MG63 (cell line): ENCODE measurements at regions not wholly inside any gene's neighbourhood (a gene's known extent, or its start where the extent isn't known, plus 50 kb on each side); places are given as distances from the start of the nearest gene placed in this dataset.

Experiments used
- DNase-seq: peaks from one replicate; pipeline ENCODE4 v3.0.0-alpha.2; 2020
- H3K27me3 ChIP-seq: fragments of 250-450 bp; sonication (Bioruptor Pico); 2 replicates; pipeline ENCODE4 v1.5.1; 2020; ENCODE audit warnings: mild to moderate bottlenecking, moderate library complexity
- H3K36me3 ChIP-seq: fragments of 250-450 bp; sonication (Bioruptor Pico); 2 replicates; pipeline ENCODE4 v1.5.1; 2020; ENCODE audit warnings: mild to moderate bottlenecking, moderate library complexity
- H3K4me3 ChIP-seq: fragments of 250-450 bp; sonication (Bioruptor Pico); 2 replicates; pipeline ENCODE4 v1.5.1; 2020; ENCODE audit warnings: mild to moderate bottlenecking, moderate library complexity
- H3K9me3 ChIP-seq: fragments of 250-450 bp; sonication (Bioruptor Pico); 2 replicates; pipeline ENCODE4 v1.5.1; 2020; ENCODE audit warnings: mild to moderate bottlenecking, moderate library complexity

DNA sequence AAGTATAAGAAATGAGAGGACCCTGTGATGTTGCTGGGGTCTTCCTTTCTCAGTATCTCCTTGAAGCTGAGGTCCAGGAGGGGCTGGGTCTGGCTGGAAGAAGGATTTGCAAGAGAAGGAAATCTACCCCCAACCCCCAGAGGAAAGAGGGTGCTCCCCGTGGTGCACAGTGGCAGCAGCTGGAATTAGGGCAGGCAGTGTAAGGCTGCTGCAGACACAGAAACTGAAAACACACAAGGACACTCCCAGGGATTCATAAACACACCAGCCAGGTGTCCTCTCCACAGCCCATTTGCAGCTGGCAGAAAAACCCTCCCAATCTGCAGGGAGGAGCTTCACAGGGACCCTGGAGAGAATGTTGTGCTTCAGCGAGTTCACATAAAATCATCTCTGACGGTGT lies 297.2 kb downstream of the CDH26 start:
- DNase-seq, result no peak
- Histone ChIP-seq H3K27me3 (no peaks in the 10 kb centered on the region), H3K4me3 (no peak overlapping the region), H3K36me3 (no peaks in the 10 kb centered on the region), H3K9me3 (no peaks in the 10 kb centered on the region)

DNA sequence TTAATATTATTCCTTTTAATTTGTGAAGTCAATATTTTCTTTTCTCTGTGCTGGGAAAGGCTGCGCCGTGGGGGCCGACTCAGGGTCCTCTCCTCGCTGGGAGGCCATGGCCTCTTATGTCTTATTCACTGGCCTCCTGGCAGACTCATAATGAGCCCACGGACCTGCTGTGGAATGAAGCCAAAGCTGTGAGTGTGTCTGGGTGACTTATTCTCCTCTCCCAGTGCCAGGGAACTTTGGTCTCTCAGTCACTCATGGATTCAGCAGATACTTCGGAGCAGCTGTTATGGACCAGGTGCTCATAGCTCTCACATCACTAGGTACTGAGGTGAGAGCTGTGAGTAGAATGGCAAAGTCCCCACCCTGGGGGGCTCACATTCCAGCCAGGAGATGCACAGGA lies 297.6 kb downstream of the CDH26 start:
- DNase-seq, result peak; percentile 44

DNA sequence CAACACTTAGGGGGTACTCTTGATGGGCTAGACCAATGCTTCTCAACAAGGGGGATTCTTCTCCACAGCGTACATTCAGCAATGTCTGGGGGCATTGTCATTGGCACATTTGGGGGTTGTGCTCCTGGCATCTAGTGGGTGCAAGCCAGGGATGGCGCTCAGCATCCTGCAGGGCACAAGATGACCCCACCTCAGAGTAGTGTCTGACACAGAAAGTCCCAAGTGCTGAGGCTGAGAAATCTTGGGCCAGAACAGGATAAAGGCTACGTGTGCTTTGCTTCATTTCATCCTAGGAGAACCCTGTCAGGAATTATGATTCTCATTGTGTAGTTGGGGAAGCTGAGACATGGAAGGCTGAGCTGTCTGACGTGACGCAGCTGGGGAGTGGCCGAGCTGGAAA lies 298.6 kb downstream of the CDH26 start:
- no peak for DNase-seq
- no peak overlapping the region for H3K4me3 ChIP-seq
- H3K9me3 ChIP-seq, result no peaks in the 10 kb centered on the region
- no peaks in the 10 kb centered on the region for H3K27me3 ChIP-seq
- no peaks in the 10 kb centered on the region for H3K36me3 ChIP-seq

More for the DNA sequence above, 297.6 kb downstream of the CDH26 start:
- no peaks in the 10 kb centered on the region for H3K9me3 ChIP-seq
- H3K4me3 ChIP-seq, result no peak overlapping the region
- no peaks in the 10 kb centered on the region for H3K36me3 ChIP-seq
- H3K27me3 ChIP-seq, result no peaks in the 10 kb centered on the region

DNA sequence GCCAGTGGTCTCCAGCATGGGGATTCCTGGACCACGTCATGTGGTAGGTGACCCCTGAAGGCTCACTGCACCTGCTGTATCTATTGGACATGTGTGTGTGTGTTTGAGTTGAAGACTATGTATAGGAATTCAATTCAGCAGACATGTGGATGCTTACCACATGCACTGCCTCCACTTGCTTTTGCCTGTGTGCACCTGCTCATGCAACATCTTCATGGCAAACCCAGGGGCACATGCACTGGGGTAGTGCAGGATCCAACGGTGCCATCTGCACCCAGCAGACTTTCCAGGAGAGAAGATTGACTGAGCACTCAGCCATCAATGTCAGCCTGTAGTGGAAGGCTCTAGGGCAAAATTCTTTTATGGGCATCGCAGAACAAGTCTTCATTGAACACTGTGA lies 299.4 kb downstream of the CDH26 start:
- no peaks in the 10 kb centered on the region for H3K27me3 ChIP-seq
- DNase-seq, result no peak
- H3K4me3 ChIP-seq, result no peak overlapping the region
- H3K9me3 ChIP-seq, result no peaks in the 10 kb centered on the region
- H3K36me3 ChIP-seq, result no peaks in the 10 kb centered on the region

DNA sequence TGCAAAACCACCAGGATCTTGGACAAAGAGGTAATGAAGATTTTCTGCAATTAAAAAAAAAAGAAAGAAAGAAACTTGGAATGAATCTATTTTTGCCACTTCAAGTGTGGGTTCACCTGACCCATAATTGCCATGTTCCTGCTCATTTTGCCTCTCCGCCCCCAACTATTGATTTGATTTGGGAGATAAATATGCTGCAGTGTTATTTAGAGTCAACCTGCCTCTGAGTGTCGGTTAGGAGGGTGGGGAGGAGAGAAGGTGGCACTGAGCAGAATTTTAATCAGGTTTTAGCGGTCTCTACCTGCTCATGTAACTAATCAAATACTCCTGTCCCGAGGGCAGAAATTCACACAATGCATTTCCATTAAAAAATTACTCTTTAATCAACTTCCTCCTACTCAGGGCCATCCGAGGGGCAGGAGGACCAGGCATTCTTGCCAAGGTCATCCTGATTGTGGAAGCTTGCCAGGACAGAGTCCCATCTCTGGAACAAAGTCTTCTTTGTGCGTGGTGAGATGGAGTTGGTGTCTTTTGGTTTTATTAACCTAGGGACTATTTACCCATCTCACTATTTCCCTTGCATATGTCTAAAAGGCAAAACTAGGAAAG lies 300.1 kb downstream of the CDH26 start:
- no peaks in the 10 kb centered on the region for H3K27me3 ChIP-seq
- no peak overlapping the region for H3K4me3 ChIP-seq

DNA sequence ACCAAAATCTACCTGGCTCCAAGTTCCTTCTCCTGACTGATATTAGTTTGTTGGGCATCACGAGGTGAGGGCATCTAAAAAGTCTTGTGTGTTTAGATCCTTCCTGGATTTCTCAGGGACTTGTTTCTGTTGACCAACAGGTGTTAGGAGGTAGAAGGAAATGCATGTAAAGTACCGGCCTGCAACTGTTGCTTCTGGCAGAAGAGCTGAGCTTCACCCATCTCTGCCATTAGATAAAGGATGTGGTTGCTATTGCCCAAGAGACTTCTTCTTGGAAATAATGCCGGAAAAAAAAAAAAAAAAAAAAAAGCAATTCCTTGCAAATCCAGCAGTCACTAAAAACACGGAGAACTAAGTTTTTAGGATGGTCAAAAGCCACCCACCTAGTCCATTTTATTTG lies 303.1 kb downstream of the CDH26 start:
- no peak for DNase-seq
- Histone ChIP-seq H3K27me3 (0 out of 2 replicates have a peak, but pooled peaks cover 2% of the 10 kb centered on the region), H3K9me3 (no peaks in the 10 kb centered on the region), H3K36me3 (no peaks in the 10 kb centered on the region), H3K4me3 (no peak overlapping the region)

More for the DNA sequence above, 300.1 kb downstream of the CDH26 start:
- no peaks in the 10 kb centered on the region for H3K36me3 ChIP-seq
- DNase-seq, result no peak
- H3K9me3 ChIP-seq, result no peaks in the 10 kb centered on the region

DNA sequence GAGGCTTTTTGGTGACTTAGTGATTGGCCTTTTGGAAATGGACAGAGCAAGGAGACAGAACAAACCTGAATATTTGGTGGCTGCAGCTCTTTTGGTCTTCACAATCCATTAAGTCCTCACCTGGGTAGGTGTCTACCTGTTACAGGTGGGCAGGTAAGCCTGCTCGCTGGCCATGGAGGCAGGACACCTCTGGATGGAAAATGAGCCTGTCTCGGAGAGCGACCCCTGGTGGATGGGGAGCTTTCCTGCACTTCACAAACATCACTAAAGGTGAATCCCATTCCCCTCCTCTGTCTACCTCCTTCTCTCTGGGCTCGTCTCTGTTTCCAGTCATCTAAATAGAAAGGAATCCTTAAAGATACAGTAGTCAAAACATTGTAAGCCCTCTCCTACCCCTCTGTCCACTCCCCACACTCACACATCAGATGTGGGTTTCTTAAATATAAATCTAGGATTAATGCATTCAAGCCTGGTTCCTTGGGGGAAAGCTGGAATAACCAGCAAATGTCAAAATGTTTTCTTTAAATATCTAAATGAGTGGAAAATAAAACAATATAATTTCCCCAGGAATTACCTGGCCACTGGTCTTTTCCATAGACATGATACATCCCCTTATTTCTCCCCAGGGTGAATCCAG lies 304.9 kb downstream of the CDH26 start:
- Histone ChIP-seq H3K36me3 (no peaks in the 10 kb centered on the region), H3K4me3 (no peak overlapping the region), H3K27me3 (0 out of 2 replicates have a peak, but pooled peaks cover 2% of the 10 kb centered on the region), H3K9me3 (no peaks in the 10 kb centered on the region)
- DNase-seq, result no peak

DNA sequence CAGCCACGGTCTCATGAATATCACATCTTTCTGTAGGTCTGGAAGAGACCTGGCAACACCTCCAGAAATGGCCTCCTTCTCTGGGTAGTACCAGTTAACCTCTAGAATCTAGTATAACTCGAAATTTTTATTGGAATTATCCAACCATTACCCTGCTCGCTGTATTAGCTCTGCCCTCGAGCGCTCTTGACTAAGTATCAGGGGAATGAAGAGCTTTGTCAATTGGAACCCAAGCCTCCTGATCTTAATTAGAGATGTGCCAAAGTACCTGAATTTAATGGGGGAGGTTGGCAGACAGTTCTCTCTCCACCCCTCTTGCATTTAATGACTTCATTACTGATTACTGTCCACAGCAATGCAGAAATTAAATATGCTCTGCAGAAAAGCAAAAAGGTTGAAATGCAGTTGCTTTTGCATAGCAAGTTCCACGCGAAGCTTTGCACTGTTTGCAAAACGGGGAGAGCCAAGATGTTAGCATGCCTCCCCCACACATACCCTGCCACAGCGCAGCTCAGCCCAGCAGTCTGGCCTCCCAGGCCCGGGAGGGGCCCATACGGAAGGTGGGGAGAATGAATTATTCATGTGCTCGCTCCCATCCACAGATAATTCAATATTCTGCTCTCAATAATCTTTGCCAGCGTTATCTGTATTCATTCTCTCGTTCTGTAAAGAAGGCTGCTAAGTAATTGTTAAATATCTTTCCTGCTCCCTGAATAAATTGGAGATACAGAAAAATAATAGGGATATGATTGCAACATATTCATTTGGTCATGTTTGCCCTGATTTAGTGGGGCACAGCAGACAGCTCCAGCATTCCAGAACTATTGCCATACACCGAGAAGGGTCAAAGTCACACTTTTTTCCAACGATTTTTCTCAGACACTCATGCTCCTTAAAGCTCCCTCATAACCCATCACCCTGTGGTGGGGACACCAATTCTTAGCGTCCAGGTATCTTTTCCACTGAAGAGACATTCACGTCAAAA lies 305.8 kb downstream of the CDH26 start:
- no peak for DNase-seq

DNA sequence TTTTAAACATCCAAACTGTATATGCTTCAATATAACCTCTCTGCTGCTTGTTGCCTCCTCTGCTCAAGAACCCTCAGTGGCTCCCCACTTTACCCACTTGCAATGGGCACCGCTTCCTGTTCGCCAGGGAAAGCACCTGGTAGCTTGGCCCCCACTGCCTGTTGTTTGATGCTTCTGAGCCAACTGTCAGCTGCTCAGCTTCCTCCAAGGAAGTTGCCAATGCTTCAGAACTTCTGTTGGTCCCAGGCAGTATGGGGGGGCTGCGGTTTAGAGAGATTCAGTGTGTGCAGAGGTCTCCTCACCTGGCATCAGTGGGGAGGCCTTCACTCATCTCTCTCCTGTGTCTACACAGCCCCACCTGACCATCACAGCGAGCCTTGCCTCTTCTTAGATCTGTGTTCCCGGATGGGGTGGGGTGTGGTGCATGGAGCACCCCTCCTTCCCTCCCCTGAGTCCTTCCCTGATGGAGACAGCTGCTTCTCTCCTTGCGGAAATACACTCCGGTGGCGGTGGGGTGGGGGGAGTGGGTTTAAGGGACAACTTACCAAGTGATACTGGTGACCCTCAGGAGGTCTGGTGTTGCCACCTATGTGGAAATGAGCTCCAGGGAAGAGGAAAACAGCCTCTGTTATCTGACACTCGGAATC lies 308.1 kb downstream of the CDH26 start:
- no peaks in the 10 kb centered on the region for H3K9me3 ChIP-seq

More for the DNA sequence above, 305.8 kb downstream of the CDH26 start:
- Histone ChIP-seq H3K27me3 (0 out of 2 replicates have a peak, but pooled peaks cover 2% of the 10 kb centered on the region), H3K4me3 (no peak overlapping the region), H3K9me3 (no peaks in the 10 kb centered on the region), H3K36me3 (no peaks in the 10 kb centered on the region)

DNA sequence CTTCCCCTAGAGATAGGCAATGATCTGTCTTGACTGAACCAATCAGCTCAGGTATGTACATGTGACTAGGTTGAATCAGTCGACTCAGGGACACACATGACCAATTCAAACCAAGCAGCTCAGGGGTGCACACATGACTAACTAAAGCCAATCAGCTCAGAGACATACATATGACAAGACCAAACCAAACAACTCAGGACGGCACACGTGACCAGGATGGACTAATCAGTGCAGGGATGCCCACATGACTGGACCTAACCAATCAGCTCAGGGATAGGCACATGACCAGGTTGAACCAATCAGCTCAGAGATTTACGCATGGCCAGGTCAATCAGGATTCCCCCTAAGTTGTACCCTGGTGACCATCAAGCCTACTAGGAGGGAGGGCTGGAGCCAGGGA lies 310.3 kb downstream of the CDH26 start:
- no peak for DNase-seq
- no peaks in the 10 kb centered on the region for H3K36me3 ChIP-seq
- no peak overlapping the region for H3K4me3 ChIP-seq
- H3K27me3 ChIP-seq, result 0 out of 2 replicates have a peak, but pooled peaks cover 4% of the 10 kb centered on the region
- H3K9me3 ChIP-seq, result no peaks in the 10 kb centered on the region

More for the DNA sequence above, 308.1 kb downstream of the CDH26 start:
- Histone ChIP-seq H3K36me3 (no peaks in the 10 kb centered on the region), H3K27me3 (0 out of 2 replicates have a peak, but pooled peaks cover 2% of the 10 kb centered on the region), H3K4me3 (no peak overlapping the region)
- DNase-seq, result no peak

DNA sequence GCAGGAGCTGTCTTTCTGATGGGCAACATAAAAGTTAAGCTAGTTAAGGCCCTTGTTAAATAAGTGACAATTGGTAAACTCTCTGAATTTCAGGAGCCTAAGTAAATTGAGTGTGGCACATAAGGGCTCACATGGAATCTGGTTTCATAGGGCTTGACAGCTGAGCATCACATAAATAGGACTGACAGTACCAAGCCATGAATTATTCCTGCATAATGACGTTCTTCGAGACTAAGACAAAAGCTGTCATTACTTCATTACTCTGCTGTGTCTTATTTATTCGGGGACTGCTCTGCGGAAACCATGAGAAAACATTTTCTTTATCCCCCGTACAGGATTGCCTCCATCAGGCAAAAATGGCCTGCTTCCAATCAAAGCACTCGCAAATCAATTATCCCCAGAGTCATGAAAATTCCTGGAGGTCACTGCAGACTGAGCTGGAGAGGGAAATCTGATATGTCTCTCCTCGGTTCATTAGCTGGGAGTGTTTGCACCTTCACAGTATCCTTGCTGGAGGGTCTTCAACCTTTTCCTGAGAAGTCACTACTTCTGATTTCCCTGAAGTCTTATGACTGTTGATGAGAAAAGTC lies 311.4 kb downstream of the CDH26 start:
- 0 out of 2 replicates have a peak, but pooled peaks cover 4% of the 10 kb centered on the region for H3K27me3 ChIP-seq
- H3K4me3 ChIP-seq, result no peak overlapping the region
- H3K9me3 ChIP-seq, result no peaks in the 10 kb centered on the region
- DNase-seq, result no peak
- H3K36me3 ChIP-seq, result no peaks in the 10 kb centered on the region

DNA sequence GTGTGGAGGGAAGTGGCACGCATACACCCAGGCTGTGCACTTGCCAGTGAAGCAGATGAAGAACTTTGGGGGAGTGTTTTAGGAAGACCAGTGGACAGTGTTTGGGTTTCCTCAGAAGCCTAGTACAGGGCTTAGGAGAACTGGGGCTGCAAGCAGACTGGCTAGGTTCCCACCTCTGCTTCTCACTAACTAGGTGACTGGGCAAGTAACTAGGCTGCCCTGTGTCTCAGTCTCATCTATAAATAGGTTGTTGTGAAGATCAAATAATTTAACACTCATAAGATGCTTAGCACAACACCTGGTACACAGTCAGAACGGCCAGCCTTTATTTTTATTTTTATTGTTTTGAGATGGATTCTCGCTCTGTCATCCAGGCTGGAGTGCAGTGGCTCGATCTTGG lies 312.1 kb downstream of the CDH26 start:
- no peak for DNase-seq

DNA sequence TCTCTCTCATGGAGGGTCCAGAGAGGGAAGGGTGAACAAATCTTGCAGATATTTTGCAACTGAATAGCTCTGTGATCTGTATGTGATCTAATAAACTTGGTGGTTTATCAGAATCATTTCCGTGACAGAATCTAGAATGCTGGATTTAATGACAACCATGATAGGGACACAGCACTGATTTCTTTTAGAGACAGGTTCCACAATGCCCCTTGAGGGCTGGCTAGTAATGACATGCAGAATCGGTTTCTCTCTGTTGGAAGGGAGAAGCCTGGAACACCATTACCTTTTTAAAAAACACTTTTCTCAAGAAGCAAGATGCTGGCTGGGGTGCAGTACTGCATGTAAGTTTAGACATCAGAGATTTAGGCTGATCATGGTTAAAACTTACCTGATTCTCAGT lies 313.4 kb downstream of the CDH26 start:
- Histone ChIP-seq H3K9me3 (no peaks in the 10 kb centered on the region), H3K27me3 (0 out of 2 replicates have a peak, but pooled peaks cover 3% of the 10 kb centered on the region), H3K4me3 (no peak overlapping the region), H3K36me3 (no peaks in the 10 kb centered on the region)
- DNase-seq, result no peak

More for the DNA sequence above, 312.1 kb downstream of the CDH26 start:
- Histone ChIP-seq H3K36me3 (no peaks in the 10 kb centered on the region), H3K4me3 (no peak overlapping the region), H3K27me3 (0 out of 2 replicates have a peak, but pooled peaks cover 4% of the 10 kb centered on the region), H3K9me3 (no peaks in the 10 kb centered on the region)

DNA sequence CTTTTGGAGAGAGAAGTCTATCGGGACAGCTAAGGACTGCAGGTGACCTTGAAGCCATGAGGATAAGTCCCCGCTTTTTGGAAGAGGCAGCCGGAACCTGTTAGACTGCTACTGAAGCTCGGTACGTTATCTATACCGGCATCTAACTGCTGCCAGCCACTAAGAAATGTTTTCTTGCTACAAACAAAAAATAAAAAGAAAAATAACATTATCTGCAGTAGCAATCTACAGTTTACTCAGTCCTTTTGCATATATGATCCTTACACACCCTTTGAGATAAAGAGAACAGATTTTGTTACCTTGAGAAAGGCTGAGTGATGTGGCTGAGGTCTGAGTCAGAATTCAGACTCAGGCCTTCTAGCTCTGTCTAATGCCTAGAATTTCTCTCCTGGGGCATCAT lies 314.6 kb downstream of the CDH26 start:
- Histone ChIP-seq H3K4me3 (no peak overlapping the region), H3K27me3 (0 out of 2 replicates have a peak, but pooled peaks cover 3% of the 10 kb centered on the region), H3K9me3 (no peaks in the 10 kb centered on the region), H3K36me3 (no peaks in the 10 kb centered on the region)
- DNase-seq, result no peak

DNA sequence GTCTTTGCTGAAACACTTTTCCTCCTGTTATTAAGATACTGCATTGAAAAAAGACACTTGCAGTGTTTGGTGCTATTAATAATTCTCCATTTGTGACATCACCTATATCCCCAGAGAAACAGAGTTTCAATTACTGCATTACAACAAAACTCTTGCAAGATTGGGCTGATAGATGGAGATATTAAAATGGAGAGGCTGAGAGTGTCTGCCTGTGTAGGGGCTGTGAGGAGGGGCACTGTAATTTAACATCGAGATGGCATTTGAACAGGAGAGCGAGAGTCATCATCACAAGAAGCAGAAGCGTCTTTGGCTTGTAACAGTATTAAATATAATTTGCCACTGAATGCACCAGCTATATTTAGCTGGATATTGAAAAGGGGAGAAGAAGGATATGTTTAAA lies 316.5 kb downstream of the CDH26 start:
- H3K4me3 ChIP-seq, result no peak overlapping the region
- H3K36me3 ChIP-seq, result no peaks in the 10 kb centered on the region
- H3K9me3 ChIP-seq, result no peaks in the 10 kb centered on the region
- no peak for DNase-seq
- 0 out of 2 replicates have a peak, but pooled peaks cover 3% of the 10 kb centered on the region for H3K27me3 ChIP-seq

DNA sequence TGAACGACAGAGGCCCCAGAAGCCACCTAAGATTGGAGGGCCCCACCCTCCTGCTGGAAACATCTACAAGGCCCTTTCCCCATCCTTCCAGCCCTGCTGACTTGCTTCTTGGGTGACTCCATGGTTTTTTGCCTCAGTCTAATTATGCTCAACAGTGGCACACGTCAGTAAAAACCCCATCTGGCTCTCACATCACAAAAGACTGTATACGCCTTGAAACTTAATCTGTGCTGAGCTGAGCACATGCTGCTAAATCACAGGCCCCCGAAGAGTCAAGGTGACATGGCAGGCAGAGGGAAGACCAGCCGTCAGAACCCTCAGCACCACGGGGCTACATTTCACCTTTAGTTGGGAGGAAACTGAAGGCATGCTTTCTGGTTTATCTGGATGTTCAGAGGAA lies 323.1 kb downstream of the CDH26 start:
- Histone ChIP-seq H3K36me3 (no peaks in the 10 kb centered on the region), H3K27me3 (no peaks in the 10 kb centered on the region), H3K4me3 (no peak overlapping the region), H3K9me3 (peaks cover 14% of the 10 kb centered on the region)
- DNase-seq, result no peak
